HFF-Myc (cell line): ENCODE measurements at regions not wholly inside any gene's neighbourhood (a gene's known extent, or its start where the extent isn't known, plus 50 kb on each side); places are given as distances from the start of the nearest gene placed in this dataset.

Experiments
- DNase-seq: peaks from one replicate; pipeline ENCODE4 v3.0.0-alpha.2; 2011; ENCODE audit warnings: low read depth; ENCODE audit errors: extremely low read depth
- H3K4me3 ChIP-seq: replicated peaks from 2 replicates; pipeline ENCODE4 v1.5.1; 2011; ENCODE audit warnings: low read depth, mild to moderate bottlenecking, control low read depth, low read length
- TF ChIP-seq, protein P1 (sequence below): IDR thresholded peaks from 2 replicates; pipeline ENCODE4 v1.5.1; 2012; ENCODE audit warnings: mild to moderate bottlenecking, low read depth, low read length, control low read depth; ENCODE audit errors: missing control alignments

DNA sequence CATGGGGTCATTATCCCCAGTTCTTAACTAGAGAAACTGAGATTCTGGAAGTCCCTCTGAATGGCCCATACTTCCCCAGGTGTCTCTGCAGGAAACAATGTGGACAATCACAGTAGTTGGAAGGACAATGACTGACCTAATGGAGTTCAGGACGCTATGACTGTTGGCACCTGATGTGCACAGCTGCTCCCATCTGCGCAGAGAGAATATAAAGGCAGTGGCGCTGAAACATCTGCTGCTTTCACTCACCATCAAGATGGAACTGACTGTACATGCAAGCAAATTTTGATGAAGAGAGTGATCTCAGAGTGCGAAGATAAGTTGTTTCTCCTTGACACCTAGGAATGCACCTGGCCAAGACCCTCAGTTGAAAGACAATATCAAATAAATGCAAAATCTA lies 395.7 kb upstream of the ASIC2 start:
- no peak overlapping the region for H3K4me3 ChIP-seq
- TF ChIP-seq, protein P1, sequence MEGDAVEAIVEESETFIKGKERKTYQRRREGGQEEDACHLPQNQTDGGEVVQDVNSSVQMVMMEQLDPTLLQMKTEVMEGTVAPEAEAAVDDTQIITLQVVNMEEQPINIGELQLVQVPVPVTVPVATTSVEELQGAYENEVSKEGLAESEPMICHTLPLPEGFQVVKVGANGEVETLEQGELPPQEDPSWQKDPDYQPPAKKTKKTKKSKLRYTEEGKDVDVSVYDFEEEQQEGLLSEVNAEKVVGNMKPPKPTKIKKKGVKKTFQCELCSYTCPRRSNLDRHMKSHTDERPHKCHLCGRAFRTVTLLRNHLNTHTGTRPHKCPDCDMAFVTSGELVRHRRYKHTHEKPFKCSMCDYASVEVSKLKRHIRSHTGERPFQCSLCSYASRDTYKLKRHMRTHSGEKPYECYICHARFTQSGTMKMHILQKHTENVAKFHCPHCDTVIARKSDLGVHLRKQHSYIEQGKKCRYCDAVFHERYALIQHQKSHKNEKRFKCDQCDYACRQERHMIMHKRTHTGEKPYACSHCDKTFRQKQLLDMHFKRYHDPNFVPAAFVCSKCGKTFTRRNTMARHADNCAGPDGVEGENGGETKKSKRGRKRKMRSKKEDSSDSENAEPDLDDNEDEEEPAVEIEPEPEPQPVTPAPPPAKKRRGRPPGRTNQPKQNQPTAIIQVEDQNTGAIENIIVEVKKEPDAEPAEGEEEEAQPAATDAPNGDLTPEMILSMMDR, result no peak
- no peak for DNase-seq

DNA sequence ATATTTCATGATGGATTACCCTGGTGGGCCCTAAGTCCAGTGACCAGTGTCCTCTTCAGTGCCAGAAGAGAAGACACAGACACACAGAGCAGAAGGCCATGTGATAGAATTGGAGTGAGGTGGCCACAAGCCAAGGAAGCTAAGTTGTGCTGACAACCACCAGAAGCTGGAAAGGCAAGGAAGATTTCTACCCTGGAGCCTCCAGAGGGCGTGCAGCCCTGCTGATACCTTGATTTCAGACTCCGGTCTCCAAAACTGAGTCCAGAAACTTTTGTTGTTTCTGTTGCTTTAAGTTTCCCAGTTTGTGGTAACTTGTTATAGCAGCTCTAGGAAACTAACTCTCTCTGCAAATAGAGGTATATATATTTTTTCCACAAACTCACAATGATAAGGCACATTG lies 396.6 kb upstream of the ASIC2 start:
- DNase-seq, result no peak
- no peak overlapping the region for H3K4me3 ChIP-seq
- TF ChIP-seq, protein P1, result no peak

DNA sequence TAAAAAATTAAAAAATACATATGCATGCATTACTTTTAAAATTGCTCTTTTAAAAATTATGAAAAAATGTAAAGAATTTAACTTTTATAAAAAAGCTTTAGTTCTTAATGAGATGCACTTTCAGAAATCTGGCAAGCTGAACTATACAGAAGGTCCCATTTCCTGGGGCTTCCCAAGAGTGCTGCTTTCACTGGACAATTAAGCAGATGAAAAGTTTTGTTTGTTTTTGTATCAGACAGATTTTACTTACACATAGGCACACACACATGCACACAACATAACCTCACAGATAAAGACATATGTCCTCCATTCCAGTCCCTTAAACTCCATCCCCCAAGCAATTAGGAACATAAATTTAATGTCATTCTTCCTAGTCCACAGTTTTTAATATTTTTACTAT lies 402.3 kb upstream of the ASIC2 start:
- TF ChIP-seq, protein P1, result no peak
- H3K4me3 ChIP-seq, result no peak overlapping the region
- DNase-seq, result no peak

DNA sequence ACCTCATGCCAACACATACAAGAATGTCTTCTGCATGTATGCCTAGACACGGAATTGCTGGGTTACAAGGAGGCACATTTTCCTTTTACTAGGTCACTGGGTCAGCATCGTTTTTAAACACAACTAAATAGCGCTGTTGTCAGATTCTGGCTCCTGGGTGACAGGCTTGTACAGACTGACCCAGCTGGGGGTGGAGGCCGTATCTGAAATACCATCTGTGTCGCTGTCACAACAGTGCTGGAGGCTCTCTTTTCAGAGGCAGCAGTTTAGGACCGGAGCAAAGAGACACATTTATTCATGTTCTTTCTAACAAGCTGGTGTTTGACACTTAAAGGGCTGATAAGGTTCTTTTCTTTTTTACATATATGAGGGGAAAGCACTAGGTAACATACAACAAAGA lies 403.0 kb upstream of the ASIC2 start:
- TF ChIP-seq, protein P1, result no peak
- no peak for DNase-seq
- H3K4me3 ChIP-seq, result no peak overlapping the region

DNA sequence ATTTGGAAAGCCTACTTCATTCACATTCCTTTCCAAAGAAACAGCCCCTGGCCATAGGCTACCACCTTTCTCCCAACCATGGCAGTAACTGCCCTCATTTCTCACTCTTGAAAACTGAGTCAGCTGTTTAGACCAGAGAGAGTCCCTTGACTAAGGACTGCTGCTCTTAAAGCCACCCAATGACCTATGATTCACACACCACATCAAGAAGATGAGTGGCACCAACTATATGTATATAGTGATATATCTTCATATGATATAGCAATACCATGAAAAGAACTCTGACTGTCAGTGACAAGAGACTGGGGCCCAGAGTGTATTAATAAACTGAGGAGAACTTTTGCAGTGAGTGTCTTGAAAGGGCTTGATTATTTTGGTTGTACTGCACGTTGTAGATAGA lies 404.5 kb upstream of the ASIC2 start:
- H3K4me3 ChIP-seq, result no peak overlapping the region
- TF ChIP-seq, protein P1, result no peak
- no peak for DNase-seq

DNA sequence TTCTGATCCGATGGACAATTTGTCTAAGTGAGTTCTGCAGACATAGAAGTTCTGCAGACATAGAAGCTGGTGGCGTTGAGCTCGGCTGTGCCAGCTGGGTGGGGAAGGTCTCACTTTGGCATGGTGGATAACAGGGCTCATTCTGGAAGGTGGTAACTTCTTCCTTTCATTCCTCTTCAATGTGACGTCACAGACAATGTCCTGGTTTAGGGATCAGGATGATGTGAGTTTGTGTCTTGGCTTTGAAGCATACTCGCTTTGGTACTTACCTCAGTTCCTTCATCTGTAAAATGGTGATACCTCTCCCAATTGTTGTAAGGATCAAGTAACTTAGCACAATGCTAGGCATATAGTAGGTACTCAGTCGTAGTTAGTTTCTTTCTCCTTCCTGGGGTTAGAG lies 408.8 kb upstream of the ASIC2 start:
- no peak for DNase-seq
- TF ChIP-seq, protein P1, result no peak
- no peak overlapping the region for H3K4me3 ChIP-seq

DNA sequence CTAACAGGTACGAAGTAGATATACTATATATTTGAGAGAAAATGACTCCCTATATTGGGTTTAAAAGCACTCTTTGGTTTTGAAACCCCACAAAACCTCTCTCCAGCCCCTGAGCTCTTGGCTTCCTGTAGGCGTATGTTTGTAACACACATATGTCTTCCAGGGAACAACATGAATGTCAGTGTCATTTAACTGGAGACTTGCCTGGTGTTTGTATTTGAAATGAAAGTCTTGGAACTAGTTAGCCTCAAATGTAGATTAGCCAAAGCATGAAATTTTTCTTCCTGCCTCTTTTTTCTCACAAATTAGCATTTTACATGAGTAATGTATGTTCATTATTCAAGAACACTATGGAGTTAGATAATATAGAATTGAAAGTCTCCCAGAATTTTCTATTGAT lies 411.8 kb upstream of the ASIC2 start:
- DNase-seq, result no peak
- no peak overlapping the region for H3K4me3 ChIP-seq
- TF ChIP-seq, protein P1, result no peak
